Activated naive CD8-positive, alpha-beta T cell treated with anti-CD3 and anti-CD28 coated beads for 36 hours (primary cell): ENCODE measurements at regions not wholly inside any gene's neighbourhood (a gene's known extent, or its start where the extent isn't known, plus 50 kb on each side); places are given as distances from the start of the nearest gene placed in this dataset.

Source experiments
- DNase-seq: peaks from one replicate; pipeline ENCODE4 v3.0.0; 2021
- H3K27ac Mint-ChIP-seq: one replicate; pipeline ENCODE4 v1.8.0; 2022; ENCODE audit warnings: mild to moderate bottlenecking, moderate library complexity, mixed read lengths
- H3K27me3 Mint-ChIP-seq: one replicate; pipeline ENCODE4 v1.8.0; 2022; ENCODE audit warnings: mild to moderate bottlenecking, mixed read lengths
- H3K36me3 Mint-ChIP-seq: one replicate; pipeline ENCODE4 v1.8.0; 2021; ENCODE audit warnings: mild to moderate bottlenecking, mixed read lengths
- H3K4me1 Mint-ChIP-seq: one replicate; pipeline ENCODE4 v1.8.0; 2021; ENCODE audit warnings: mixed read lengths
- H3K4me3 Mint-ChIP-seq: one replicate; pipeline ENCODE4 v1.8.0; 2022; ENCODE audit warnings: mild to moderate bottlenecking, moderate library complexity, mixed read lengths
- H3K9me3 Mint-ChIP-seq: one replicate; pipeline ENCODE4 v1.8.0; 2022; ENCODE audit warnings: mixed read lengths

DNA sequence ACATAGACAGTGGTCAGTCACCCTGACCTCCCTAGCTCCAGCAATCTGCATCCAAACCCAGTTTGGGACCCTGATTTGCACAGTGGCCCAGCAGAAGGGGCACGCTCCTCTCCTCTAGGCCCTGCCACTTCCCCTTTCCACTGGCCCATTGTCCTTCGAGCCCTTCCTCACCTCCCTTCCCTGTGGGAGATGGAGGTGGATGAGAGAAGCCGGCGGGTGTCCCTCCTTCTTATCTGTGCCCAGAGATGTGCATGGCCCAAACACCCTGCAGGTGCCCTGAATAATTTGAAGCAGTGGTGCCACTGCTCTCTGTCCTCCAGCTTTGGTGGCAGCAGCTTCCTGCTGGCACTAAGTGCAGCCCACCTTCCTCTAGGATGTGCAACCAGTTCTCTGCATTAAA lies 140.0 kb downstream of the BARX1 start:
- Mint-ChIP-seq H3K27ac (no peak overlapping the region), H3K4me3 (no peak overlapping the region), H3K4me1 (no peaks in the 10 kb centered on the region), H3K9me3 (no peaks in the 10 kb centered on the region), H3K36me3 (no peaks in the 10 kb centered on the region), H3K27me3 (peaks cover 47% of the 10 kb centered on the region)
- DNase-seq: no peak

DNA sequence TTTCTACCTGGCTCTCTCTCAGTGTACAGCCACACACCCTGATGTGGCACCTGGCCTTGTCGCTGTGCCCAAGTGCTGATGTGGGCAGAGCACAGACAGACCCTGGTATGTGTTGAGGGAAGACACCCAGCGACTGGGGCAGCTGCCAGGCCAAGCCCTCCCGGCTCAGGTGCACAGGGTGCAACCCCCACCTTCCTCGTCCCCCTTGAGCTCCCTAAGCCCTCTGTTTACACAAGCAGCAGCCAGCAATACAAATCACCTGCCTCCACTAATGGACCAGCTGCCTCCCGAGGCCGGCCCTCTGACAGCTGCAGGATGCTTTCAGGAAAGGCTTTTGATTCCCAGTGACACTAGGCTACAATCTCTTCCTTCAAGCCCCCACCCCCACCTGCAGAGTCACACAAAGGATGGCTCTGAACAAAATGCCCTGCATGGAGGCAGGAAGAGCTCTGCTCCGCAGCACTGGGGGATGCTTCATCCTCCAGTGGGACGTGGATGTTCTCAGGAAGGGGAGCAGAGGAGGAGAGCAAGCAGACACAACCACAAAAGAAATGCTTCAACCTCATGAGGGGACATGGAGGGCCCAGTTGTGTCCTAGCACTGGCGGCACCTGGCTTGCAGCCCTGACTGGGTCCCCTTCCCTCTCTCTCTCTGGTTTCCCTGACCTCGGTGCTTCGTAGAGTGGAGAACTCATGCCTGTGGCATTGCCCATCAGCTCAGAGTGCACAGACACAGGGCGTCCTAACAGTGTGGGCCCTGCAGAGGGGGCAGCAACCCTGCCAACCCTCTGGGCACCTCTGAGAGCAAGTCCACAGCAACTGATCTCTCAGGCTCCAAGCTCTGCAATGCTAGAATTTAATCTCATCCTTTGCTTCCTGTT lies 140.8 kb downstream of the BARX1 start:
- Mint-ChIP-seq H3K4me3 (no peak overlapping the region), H3K9me3 (no peaks in the 10 kb centered on the region), H3K36me3 (no peaks in the 10 kb centered on the region), H3K27ac (no peak overlapping the region), H3K4me1 (no peaks in the 10 kb centered on the region), H3K27me3 (peaks cover 39% of the 10 kb centered on the region)
- DNase-seq: no peak

DNA sequence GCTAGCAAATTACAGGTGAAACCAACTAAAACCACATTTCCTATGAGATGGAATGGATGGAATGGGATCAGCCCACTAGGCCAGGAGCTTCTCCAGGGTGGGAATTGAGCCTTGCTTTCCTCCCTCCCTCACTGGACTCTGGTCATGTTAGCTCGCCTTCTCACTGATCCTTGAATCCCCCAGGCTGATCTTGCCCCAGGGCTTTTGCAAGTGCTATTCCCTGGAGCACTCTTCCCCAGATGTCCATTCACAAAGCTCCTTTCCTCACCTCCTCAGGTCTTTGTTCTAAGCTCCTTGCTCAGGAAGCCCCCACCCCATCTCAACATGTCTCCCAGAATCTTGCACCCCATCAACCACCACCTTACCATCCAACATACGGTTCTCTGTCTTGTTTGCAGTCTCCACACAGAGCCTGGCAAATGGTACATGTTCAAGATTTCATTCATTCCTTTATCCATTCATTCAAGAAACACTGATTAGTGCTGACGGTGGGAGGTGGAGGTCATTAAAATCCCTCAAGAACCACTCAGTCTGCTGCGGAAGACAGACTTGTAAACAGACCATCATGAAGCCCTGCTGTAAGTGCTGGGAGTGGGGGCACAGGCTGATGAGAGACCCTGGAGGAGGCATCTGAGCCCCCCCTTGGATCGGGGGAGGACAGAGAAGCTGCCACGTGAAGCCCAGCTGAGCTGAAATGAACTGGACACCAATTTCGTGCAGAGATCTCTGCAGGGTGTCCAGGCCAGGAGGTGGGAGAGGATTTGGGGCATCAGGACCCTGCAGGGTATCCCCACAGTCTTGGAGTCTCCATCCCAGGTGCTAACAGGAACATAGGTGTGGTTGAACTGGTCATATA lies 141.7 kb downstream of the BARX1 start:
- Mint-ChIP-seq H3K9me3 (no peaks in the 10 kb centered on the region), H3K4me1 (no peaks in the 10 kb centered on the region), H3K4me3 (no peak overlapping the region), H3K27me3 (peaks cover 39% of the 10 kb centered on the region), H3K27ac (no peak overlapping the region), H3K36me3 (no peaks in the 10 kb centered on the region)
- no peak for DNase-seq

DNA sequence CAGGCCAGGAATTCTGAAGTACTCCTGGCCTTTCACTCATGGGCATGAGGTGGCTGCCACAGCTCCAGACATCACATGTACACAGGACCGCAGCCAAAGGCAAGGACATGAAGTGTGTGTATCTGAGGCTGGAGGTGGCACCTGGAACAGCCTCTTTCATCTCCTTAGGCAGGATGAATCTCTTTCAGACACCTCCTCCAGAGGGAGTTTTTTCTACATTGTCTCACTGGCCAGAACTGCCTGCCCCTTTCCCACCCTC lies 142.8 kb downstream of the BARX1 start:
- DNase-seq: no peak
- Mint-ChIP-seq H3K4me3 (no peak overlapping the region), H3K4me1 (no peaks in the 10 kb centered on the region), H3K27ac (no peak overlapping the region), H3K36me3 (no peaks in the 10 kb centered on the region), H3K9me3 (no peaks in the 10 kb centered on the region), H3K27me3 (peaks cover 32% of the 10 kb centered on the region)

DNA sequence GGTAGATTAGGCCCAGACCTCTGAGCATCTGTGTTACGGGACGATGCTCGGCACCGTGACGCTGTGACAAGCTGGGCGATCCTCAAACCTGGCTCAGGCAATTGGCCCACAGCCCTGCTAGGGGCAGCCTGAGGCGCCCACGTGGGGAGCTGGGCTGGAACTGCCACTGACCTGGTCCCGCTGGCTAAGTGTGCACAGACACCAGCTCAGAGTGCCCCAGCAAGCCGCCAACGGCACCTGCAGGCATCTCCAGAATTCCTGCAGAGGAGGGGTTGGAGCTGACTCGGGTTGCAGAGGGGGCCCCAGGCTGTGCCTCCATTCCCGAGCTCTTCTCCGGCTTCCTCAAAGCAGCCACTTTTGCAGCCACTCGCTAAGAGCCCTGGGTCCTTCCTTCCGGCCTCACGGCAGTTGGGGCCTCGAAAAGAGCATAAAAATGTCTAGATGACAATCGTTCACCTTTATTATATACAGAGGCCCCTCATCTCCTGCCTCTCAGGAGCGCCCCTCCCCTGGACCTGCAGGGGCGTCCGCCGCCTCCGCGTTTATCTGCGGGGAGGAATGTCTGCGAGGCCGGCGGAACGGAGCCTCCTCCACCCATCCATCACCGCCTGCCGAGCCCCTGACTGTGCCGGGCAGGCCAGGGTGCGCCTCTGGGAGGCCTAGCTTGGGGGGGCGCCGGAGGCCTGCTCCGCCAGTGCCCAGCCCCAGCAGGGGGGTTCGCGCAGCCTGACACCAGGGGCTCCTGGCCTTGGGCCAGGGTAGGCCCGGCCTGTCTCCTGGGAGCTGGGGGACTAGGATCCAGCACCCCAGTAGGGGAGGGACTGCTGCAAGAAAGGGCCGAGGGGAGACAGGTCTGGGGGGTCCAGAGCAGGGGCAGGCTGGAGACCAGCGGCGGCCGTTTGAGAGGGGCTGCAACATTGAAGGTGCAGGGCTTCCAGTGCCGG lies 144.9 kb downstream of the BARX1 start:
- Mint-ChIP-seq H3K36me3 (no peaks in the 10 kb centered on the region), H3K9me3 (no peaks in the 10 kb centered on the region), H3K27ac (no peak overlapping the region), H3K4me3 (no peak overlapping the region), H3K4me1 (no peaks in the 10 kb centered on the region), H3K27me3 (peaks cover 15% of the 10 kb centered on the region)
- DNase-seq: no peak

DNA sequence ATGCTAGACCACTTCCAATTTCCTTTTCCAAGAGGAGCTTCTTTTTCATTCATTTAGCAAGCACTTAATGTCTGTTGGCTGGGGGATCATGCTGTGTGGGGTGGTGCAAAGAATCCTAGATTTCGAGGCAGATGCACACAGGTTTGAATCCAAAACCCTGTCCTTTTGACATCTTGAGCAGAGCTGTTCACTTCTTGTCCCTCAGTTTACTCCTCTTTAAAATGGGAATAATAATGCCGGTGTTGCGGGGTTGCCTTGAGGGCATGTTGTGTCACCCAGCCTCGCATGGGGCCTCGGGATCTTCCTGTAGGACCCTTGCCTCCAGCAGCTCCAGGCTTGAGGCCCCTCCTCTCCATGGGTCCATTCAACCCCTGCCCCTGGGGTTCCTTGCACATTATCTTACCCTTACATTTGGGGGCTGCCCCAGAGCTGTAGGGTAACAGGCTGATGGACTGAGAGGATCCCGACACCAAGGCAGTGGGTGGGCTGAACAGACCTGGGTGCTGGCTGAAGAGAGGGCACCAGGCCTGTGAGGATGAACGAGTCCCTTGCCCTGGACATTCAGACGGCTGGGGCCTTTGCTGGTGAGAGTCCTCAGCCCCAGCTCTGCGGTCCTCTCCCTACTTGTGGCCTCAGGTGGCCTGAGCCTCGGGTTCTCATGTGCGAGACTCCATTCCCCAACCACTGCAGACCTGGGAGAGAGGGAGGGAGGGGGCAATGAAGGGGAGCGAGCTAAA lies 145.8 kb downstream of the BARX1 start:
- no peak overlapping the region for H3K27ac Mint-ChIP-seq
- peaks cover 7% of the 10 kb centered on the region for H3K27me3 Mint-ChIP-seq
- H3K9me3 Mint-ChIP-seq: peaks cover 3% of the 10 kb centered on the region
- no peaks in the 10 kb centered on the region for H3K36me3 Mint-ChIP-seq
- DNase-seq: no peak
- no peaks in the 10 kb centered on the region for H3K4me1 Mint-ChIP-seq
- H3K4me3 Mint-ChIP-seq: no peak overlapping the region

DNA sequence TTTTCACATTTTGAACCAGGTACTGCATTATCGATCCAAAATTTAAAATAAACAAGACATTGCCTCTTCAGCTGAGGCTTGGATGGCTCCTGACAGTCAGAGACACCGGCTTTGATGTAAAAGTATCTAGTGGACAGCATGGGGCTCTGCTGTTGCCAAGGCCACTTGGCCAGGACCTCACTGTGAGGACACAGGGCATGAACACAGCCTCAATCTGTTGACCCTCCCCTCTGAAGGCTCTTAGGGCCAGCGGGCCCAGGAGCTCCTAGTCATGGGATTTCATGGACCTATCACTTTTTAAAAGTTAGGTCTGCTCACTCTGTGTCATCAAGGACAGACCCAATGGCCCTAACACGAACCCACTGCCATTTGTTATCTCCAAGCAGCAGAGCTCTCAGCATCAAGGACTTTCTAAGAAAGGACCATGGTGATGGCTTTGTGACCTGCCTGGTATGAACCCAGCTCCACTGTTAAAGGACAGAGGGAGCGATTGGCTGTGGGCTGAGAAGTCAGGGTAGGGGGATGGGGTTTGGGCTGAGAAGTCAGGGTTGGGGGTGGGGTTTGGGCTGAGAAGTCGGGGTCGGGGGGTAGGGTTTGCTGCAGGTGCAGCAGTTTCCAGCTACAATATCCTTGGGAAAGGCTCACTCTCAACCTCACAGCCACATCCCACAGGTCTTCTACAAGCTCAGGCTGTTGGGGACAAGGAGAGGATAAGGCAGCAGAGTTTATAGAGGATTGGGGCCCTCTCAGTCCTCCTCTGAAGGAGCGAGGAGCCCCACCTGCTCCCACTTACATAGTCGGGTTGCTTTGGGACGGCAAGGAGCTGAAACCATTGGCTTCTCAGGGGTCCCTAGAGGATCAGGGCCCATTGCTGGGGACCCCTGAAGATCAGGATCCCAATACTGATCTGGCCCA lies 146.8 kb downstream of the BARX1 start:
- Mint-ChIP-seq H3K4me3 (no peak overlapping the region), H3K27ac (no peak overlapping the region), H3K27me3 (peaks cover 8% of the 10 kb centered on the region), H3K9me3 (peaks cover 3% of the 10 kb centered on the region), H3K36me3 (no peaks in the 10 kb centered on the region), H3K4me1 (no peaks in the 10 kb centered on the region)
- no peak for DNase-seq

DNA sequence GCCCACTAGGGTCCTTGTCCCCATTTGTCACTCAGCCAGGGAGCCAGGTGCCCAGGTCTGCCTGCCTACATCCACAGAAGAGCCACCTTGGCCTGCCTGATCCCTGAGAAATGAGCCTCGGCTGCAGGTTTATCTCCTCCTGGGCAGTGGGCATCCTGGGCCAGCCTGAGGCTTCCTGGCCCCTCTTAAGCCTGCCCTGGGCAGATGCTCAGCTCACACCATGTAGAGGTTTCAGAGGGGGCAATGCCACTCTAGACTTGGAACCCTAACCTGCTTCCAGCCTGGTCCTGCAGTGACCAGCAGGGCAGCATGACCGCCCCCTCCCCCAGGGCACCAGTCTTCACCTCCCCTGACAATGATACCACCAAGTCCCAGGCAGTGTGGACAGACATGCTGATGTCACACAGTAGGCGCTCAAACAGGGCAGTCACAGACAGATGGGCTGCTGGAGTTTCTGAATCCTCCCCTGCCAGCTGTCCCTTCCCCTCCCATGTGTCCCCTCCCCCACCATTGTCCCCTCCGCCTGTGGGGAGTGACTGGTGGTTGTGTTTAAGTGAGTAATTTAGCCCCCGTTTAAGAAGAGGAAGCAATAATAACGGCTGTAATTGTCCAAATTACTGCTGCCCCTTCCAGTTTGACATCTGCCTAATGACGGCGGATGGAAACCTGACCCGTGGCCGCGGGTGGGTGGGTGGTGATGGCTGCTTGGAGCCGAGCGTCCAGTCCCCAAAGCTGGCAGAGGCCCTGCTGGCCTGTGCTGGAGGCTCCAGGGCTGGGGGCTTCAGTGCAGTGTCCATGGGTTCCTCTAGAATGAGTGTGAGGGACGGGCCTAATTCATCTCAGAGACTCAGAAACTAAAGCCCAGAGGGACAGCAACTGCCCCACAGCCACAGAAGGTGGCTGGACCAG lies 147.7 kb downstream of the BARX1 start:
- H3K36me3 Mint-ChIP-seq: no peaks in the 10 kb centered on the region
- DNase-seq: no peak
- H3K9me3 Mint-ChIP-seq: peaks cover 3% of the 10 kb centered on the region
- H3K27me3 Mint-ChIP-seq: peaks cover 11% of the 10 kb centered on the region
- H3K4me1 Mint-ChIP-seq: no peaks in the 10 kb centered on the region
- H3K27ac Mint-ChIP-seq: no peak overlapping the region
- H3K4me3 Mint-ChIP-seq: no peak overlapping the region

DNA sequence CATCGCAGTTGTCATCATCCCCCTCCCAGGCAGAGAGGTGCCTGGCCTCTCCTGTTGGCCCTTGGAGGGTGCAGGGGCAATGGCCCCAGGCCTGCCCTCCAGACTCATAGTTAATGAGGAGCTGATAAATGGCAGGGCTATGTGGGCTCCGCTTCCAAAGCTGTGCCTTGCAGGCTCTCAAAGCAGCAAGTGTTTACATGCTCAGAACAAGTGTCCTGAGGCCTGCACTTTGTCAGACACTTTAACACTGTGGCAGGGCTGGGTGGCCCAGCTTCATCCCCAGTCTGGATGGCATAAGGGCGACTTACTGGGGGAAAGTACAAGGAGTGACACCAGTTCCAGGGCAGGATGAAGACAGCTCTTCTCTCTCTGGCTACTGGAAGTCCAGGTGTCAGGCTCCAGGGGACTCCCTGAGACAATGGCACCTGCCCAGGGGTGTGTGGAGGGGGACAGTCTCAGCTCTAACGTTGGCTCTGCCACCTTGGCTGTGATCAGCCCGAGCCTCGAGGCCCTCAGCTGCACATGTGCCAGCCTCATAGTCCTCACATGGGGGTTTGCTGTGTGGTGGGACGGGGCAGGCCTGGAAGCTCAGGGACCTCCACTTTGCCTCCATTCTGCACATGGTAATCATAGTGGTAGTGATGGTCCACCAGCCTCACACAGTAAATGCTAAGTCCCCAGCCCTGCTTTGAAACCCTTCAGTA lies 153.4 kb downstream of the BARX1 start:
- Mint-ChIP-seq H3K27ac (no peak overlapping the region), H3K9me3 (peaks cover 6% of the 10 kb centered on the region), H3K36me3 (no peaks in the 10 kb centered on the region), H3K27me3 (peaks cover 44% of the 10 kb centered on the region), H3K4me1 (no peaks in the 10 kb centered on the region), H3K4me3 (no peak overlapping the region)
- no peak for DNase-seq

DNA sequence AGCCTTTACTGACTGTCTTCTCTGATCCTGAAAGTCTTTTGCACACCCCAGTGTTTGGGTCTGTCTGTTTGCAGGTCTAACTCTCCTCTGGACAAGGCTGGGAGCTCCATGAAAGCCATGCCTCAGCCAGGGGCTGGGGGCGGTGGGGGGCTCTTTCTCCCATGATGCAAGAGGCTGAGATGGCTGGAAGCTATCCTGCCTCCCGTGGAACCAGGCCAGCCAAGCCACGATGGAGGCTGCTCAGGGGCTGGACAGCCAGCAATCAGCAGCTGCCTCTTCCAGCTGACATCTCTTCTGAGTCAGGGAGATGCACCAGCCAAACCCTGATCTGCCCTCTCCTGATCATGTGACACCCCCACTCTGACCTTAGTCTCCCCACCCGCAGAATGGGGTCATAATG lies 154.0 kb downstream of the BARX1 start:
- no peak for DNase-seq
- Mint-ChIP-seq H3K27ac (no peak overlapping the region), H3K4me3 (no peak overlapping the region), H3K4me1 (no peaks in the 10 kb centered on the region), H3K27me3 (peaks cover 46% of the 10 kb centered on the region), H3K36me3 (peaks cover 1% of the 10 kb centered on the region), H3K9me3 (peaks cover 6% of the 10 kb centered on the region)

DNA sequence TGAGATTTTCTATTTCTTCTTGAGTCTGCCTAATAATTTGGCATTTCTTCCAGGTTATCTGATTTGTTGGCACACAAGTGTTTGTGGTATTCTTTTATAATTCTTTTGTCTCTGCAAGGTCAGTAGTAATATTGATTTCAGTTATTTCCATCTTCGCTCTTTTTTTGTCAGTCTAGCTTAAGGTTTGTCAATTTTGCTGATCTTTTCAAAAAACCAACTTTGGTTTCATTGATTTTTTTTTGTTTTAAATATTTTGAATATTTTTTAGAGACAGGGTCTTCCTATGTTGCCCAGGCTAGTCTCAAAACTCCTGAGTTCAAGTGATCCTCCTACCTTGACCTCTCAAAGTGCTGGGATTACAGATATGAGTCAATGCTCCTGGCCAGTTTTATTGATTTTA lies 162.8 kb downstream of the BARX1 start:
- Mint-ChIP-seq H3K36me3 (peaks cover 1% of the 10 kb centered on the region), H3K4me3 (no peak overlapping the region), H3K4me1 (no peaks in the 10 kb centered on the region), H3K27ac (no peak overlapping the region), H3K9me3 (peaks cover 4% of the 10 kb centered on the region), H3K27me3 (peaks cover 39% of the 10 kb centered on the region)
- no peak for DNase-seq

DNA sequence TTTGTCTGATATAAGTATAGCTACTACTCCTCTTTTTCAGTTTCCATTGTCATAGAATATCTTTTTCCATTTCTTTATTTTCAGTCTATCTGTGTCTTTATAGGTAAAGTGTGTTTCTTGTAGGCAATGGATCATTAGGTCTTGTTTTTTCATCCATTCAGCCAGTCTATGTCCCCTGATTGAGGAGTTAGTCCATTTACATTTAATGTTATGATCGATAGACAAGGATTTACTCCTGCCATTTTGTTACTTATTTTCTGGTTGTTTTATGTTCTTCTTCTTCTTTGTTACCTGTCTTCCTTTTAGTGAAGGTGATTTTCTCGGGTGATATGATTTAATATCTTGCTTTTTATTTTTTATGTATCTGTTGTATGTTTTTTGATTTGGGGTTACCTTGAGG lies 169.0 kb downstream of the BARX1 start:
- Mint-ChIP-seq H3K4me1 (no peaks in the 10 kb centered on the region), H3K36me3 (no peaks in the 10 kb centered on the region), H3K4me3 (no peak overlapping the region), H3K9me3 (peaks cover 18% of the 10 kb centered on the region), H3K27ac (no peak overlapping the region), H3K27me3 (peaks cover 54% of the 10 kb centered on the region)
- no peak for DNase-seq
